ENCODE measurements at regions not wholly inside any gene's neighbourhood (a gene's known extent, or its start where the extent isn't known, plus 50 kb on each side); places are given as distances from the start of the nearest gene placed in this dataset.

GRCh38 chr3:139122612-139123011 is 77.9 kb upstream of the PRR23C start:
- H3K27ac ChIP-seq (ENCODE audit: low read depth, low read length, poor library complexity, severe bottlenecking), result no peak overlapping the region
- no peaks in the 10 kb centered on the region for H3K36me3 ChIP-seq (ENCODE audit: insufficient read depth, low read length)
- H3K4me1 ChIP-seq (ENCODE audit: insufficient read depth, low read length, severe bottlenecking), result no peaks in the 10 kb centered on the region
- H3K4me2 ChIP-seq (ENCODE audit: low read length), result no peak overlapping the region
- TF ChIP-seq, protein P1, sequence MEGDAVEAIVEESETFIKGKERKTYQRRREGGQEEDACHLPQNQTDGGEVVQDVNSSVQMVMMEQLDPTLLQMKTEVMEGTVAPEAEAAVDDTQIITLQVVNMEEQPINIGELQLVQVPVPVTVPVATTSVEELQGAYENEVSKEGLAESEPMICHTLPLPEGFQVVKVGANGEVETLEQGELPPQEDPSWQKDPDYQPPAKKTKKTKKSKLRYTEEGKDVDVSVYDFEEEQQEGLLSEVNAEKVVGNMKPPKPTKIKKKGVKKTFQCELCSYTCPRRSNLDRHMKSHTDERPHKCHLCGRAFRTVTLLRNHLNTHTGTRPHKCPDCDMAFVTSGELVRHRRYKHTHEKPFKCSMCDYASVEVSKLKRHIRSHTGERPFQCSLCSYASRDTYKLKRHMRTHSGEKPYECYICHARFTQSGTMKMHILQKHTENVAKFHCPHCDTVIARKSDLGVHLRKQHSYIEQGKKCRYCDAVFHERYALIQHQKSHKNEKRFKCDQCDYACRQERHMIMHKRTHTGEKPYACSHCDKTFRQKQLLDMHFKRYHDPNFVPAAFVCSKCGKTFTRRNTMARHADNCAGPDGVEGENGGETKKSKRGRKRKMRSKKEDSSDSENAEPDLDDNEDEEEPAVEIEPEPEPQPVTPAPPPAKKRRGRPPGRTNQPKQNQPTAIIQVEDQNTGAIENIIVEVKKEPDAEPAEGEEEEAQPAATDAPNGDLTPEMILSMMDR (IDR thresholded peaks at IDR 0.05; ENCODE audit: low read length), result no peak
- no peak for TF ChIP-seq EZH2 (IDR thresholded peaks at IDR 0.05; ENCODE audit: borderline replicate concordance, low read length)
- no peaks in the 10 kb centered on the region for H3K9me2 ChIP-seq (ENCODE audit: low read depth, low read length)
- no peaks in the 10 kb centered on the region for H3K9me3 ChIP-seq (ENCODE audit: low read length)
- H2AFZ ChIP-seq (ENCODE audit: low read length), result no peak overlapping the region
- H3K9ac ChIP-seq (ENCODE audit: low read length), result no peak overlapping the region
- H4K20me1 ChIP-seq (ENCODE audit: insufficient read depth, low read length), result no peaks in the 10 kb centered on the region
- H3K4me3 ChIP-seq (ENCODE audit: low read depth, low read length, poor library complexity, severe bottlenecking), result no peak overlapping the region
- H3K27me3 ChIP-seq (ENCODE audit: insufficient read depth, low read length), result no peaks in the 10 kb centered on the region
- no peaks in the 10 kb centered on the region for H3F3A ChIP-seq (ENCODE audit: insufficient read depth, low read length)
- no peaks in the 10 kb centered on the region for H3K79me2 ChIP-seq (ENCODE audit: insufficient read depth, low read length)

GRCh38 chr3:139123377-139124095 is 78.8 kb upstream of the PRR23C start:
- Histone ChIP-seq H2AFZ (ENCODE audit: low read length) (no peak overlapping the region), H3K36me3 (ENCODE audit: insufficient read depth, low read length) (no peaks in the 10 kb centered on the region), H3K27me3 (ENCODE audit: insufficient read depth, low read length) (no peaks in the 10 kb centered on the region), H3K4me1 (ENCODE audit: insufficient read depth, low read length, severe bottlenecking) (no peaks in the 10 kb centered on the region), H3K4me3 (ENCODE audit: low read depth, low read length, poor library complexity, severe bottlenecking) (no peak overlapping the region), H3K4me2 (ENCODE audit: low read length) (no peak overlapping the region), H3K9ac (ENCODE audit: low read length) (no peak overlapping the region), H3K27ac (ENCODE audit: low read depth, low read length, poor library complexity, severe bottlenecking) (no peak overlapping the region), H4K20me1 (ENCODE audit: insufficient read depth, low read length) (no peaks in the 10 kb centered on the region), H3F3A (ENCODE audit: insufficient read depth, low read length) (no peaks in the 10 kb centered on the region), H3K79me2 (ENCODE audit: insufficient read depth, low read length) (no peaks in the 10 kb centered on the region), H3K9me3 (ENCODE audit: low read length) (no peaks in the 10 kb centered on the region), H3K9me2 (ENCODE audit: low read depth, low read length) (no peaks in the 10 kb centered on the region)
- no peak for TF ChIP-seq EZH2 (IDR thresholded peaks at IDR 0.05; ENCODE audit: borderline replicate concordance, low read length)
- TF ChIP-seq, protein P1 (IDR thresholded peaks at IDR 0.05; ENCODE audit: low read length), result no peak

GRCh38 chr3:139124197-139124596 is 79.5 kb upstream of the PRR23C start:
- Histone ChIP-seq H3K4me1 (ENCODE audit: insufficient read depth, low read length, severe bottlenecking) (no peaks in the 10 kb centered on the region), H3K27me3 (ENCODE audit: insufficient read depth, low read length) (no peaks in the 10 kb centered on the region)

More at GRCh38 chr3:139124197-139124596, 79.5 kb upstream of the PRR23C start:
- Histone ChIP-seq H3K36me3 (ENCODE audit: insufficient read depth, low read length) (no peaks in the 10 kb centered on the region), H3K9me2 (ENCODE audit: low read depth, low read length) (no peaks in the 10 kb centered on the region), H4K20me1 (ENCODE audit: insufficient read depth, low read length) (no peaks in the 10 kb centered on the region), H3K9ac (ENCODE audit: low read length) (no peak overlapping the region), H3K79me2 (ENCODE audit: insufficient read depth, low read length) (no peaks in the 10 kb centered on the region), H3F3A (ENCODE audit: insufficient read depth, low read length) (no peaks in the 10 kb centered on the region), H2AFZ (ENCODE audit: low read length) (no peak overlapping the region), H3K4me3 (ENCODE audit: low read depth, low read length, poor library complexity, severe bottlenecking) (no peak overlapping the region), H3K27ac (ENCODE audit: low read depth, low read length, poor library complexity, severe bottlenecking) (no peak overlapping the region), H3K4me2 (ENCODE audit: low read length) (no peak overlapping the region), H3K9me3 (ENCODE audit: low read length) (no peaks in the 10 kb centered on the region)
- TF ChIP-seq, protein P1 (IDR thresholded peaks at IDR 0.05; ENCODE audit: low read length), result no peak
